ENCODE measurements at regions not wholly inside any gene's neighbourhood (a gene's known extent, or its start where the extent isn't known, plus 50 kb on each side); places are given as distances from the start of the nearest gene placed in this dataset.

- DNase-seq (ENCODE audit: low read depth, low spot score), result no peak
- TF ChIP-seq CTCF (conservative IDR thresholded peaks at IDR 0.05), result no peak
- Mint-ChIP-seq H3K27ac (ENCODE audit: unreplicated experiment) (no peak overlapping the region), H3K4me1 (no peaks in the 10 kb centered on the region), H3K4me3 (no peak overlapping the region), H3K36me3 (ENCODE audit: low read depth) (no peaks in the 10 kb centered on the region), H3K9me3 (no peaks in the 10 kb centered on the region), H3K27me3 (ENCODE audit: low read depth) (peaks cover 24% of the 10 kb centered on the region)
Observed at GRCh38 chr9:104025104-104025503, 69.0 kb upstream of the SMC2 start.

- Mint-ChIP-seq H3K27me3 (ENCODE audit: low read depth) (peaks cover 28% of the 10 kb centered on the region), H3K4me1 (no peaks in the 10 kb centered on the region), H3K9me3 (no peaks in the 10 kb centered on the region), H3K36me3 (ENCODE audit: low read depth) (no peaks in the 10 kb centered on the region), H3K27ac (ENCODE audit: unreplicated experiment) (no peak overlapping the region), H3K4me3 (no peak overlapping the region)
- no peak for TF ChIP-seq CTCF (conservative IDR thresholded peaks at IDR 0.05)
- no peak for DNase-seq (ENCODE audit: low read depth, low spot score)
Observed at GRCh38 chr9:104025945-104026344, 68.2 kb upstream of the SMC2 start.

- H3K9me3 Mint-ChIP-seq, result no peaks in the 10 kb centered on the region
Observed at GRCh38 chr9:104027295-104027694, 66.8 kb upstream of the SMC2 start.

GRCh38 chr9:104028827-104029226, 65.3 kb upstream of the SMC2 start:
- Mint-ChIP-seq H3K4me3 (no peak overlapping the region), H3K4me1 (no peaks in the 10 kb centered on the region), H3K27me3 (ENCODE audit: low read depth) (peaks cover 33% of the 10 kb centered on the region), H3K9me3 (no peaks in the 10 kb centered on the region), H3K36me3 (ENCODE audit: low read depth) (no peaks in the 10 kb centered on the region), H3K27ac (ENCODE audit: unreplicated experiment) (no peak overlapping the region)
- TF ChIP-seq CTCF (conservative IDR thresholded peaks at IDR 0.05), result no peak
- DNase-seq (ENCODE audit: low read depth, low spot score), result no peak

More at GRCh38 chr9:104027295-104027694, 66.8 kb upstream of the SMC2 start:
- Mint-ChIP-seq H3K27ac (ENCODE audit: unreplicated experiment) (no peak overlapping the region), H3K27me3 (ENCODE audit: low read depth) (peaks cover 28% of the 10 kb centered on the region), H3K4me3 (no peak overlapping the region), H3K36me3 (ENCODE audit: low read depth) (no peaks in the 10 kb centered on the region), H3K4me1 (no peaks in the 10 kb centered on the region)
- no peak for TF ChIP-seq CTCF (conservative IDR thresholded peaks at IDR 0.05)
- DNase-seq (ENCODE audit: low read depth, low spot score), result no peak
